Duodenal mucosa (tissue), 2 donors: ENCODE measurements at regions not wholly inside any gene's neighbourhood (a gene's known extent, or its start where the extent isn't known, plus 50 kb on each side); places are given as distances from the start of the nearest gene placed in this dataset.

Experiments used
- H3K27ac ChIP-seq: one replicate; pipeline ENCODE4 v1.7.0; 2013; ENCODE audit warnings: low read depth, low read length
- H3K27me3 ChIP-seq, 2 donors: one replicate each; pipeline ENCODE4 v1.7.0; 2013; ENCODE audit warnings: low read length in 2 of 2, control low read depth in 1 of 2; ENCODE audit not compliant: insufficient read depth in 2 of 2, control insufficient read depth in 1 of 2
- H3K36me3 ChIP-seq, 2 donors: one replicate each; pipeline ENCODE4 v1.7.0; 2013; ENCODE audit warnings: low read length in 2 of 2, control low read depth in 1 of 2; ENCODE audit not compliant: insufficient read depth in 2 of 2, control insufficient read depth in 1 of 2
- H3K4me1 ChIP-seq, 2 donors: one replicate each; pipeline ENCODE4 v1.7.0; 2013; ENCODE audit warnings: low read length in 2 of 2, control low read depth in 1 of 2; ENCODE audit not compliant: insufficient read depth in 2 of 2, control insufficient read depth in 1 of 2
- H3K4me3 ChIP-seq, 2 donors: one replicate each; pipeline ENCODE4 v1.7.0; 2013; ENCODE audit warnings: low read length in 2 of 2, low read depth in 1 of 2
- H3K9ac ChIP-seq, 2 donors: one replicate each; pipeline ENCODE4 v1.7.0; 2013; ENCODE audit warnings: low read length in 2 of 2, low read depth in 1 of 2
- H3K9me3 ChIP-seq, 2 donors: one replicate each; pipeline ENCODE4 v1.7.0; 2013; ENCODE audit warnings: low read length in 2 of 2, control low read depth in 1 of 2; ENCODE audit not compliant: control insufficient read depth in 1 of 2

- Histone ChIP-seq H3K4me1 (no peaks in the 10 kb centered on the region), H3K27me3 (no peaks in the 10 kb centered on the region), H3K36me3 (no peaks in the 10 kb centered on the region), H3K9me3 (no peaks in the 10 kb centered on the region), H3K27ac (no peak overlapping the region), H3K4me3 (no peak overlapping the region), H3K9ac (no peak overlapping the region)
Observed at GRCh38 chr11:130635937-130636630, 187.6 kb downstream of the ADAMTS15 start.

- H3K4me3 ChIP-seq: no peak overlapping the region
- H3K27ac ChIP-seq: no peak overlapping the region
- no peak overlapping the region for H3K9ac ChIP-seq
- H3K36me3 ChIP-seq: no peaks in the 10 kb centered on the region
- H3K27me3 ChIP-seq: no peaks in the 10 kb centered on the region
- H3K9me3 ChIP-seq: no peaks in the 10 kb centered on the region
- no peaks in the 10 kb centered on the region for H3K4me1 ChIP-seq
Observed at GRCh38 chr11:130636722-130637464, 188.4 kb downstream of the ADAMTS15 start.

- H3K9ac ChIP-seq: no peak overlapping the region
- no peak overlapping the region for H3K27ac ChIP-seq
- no peaks in the 10 kb centered on the region for H3K27me3 ChIP-seq
- no peaks in the 10 kb centered on the region for H3K4me1 ChIP-seq
- H3K36me3 ChIP-seq: no peaks in the 10 kb centered on the region
- H3K4me3 ChIP-seq: no peak overlapping the region
- H3K9me3 ChIP-seq: no peaks in the 10 kb centered on the region
Observed at GRCh38 chr11:130637566-130637965, 189.1 kb downstream of the ADAMTS15 start.

GRCh38 chr11:130638033-130638432 is 189.6 kb downstream of the ADAMTS15 start:
- Histone ChIP-seq H3K9ac (no peak overlapping the region), H3K4me3 (no peak overlapping the region), H3K4me1 (no peaks in the 10 kb centered on the region), H3K27ac (no peak overlapping the region), H3K36me3 (no peaks in the 10 kb centered on the region), H3K9me3 (no peaks in the 10 kb centered on the region), H3K27me3 (no peaks in the 10 kb centered on the region)

- H3K9me3 ChIP-seq: no peaks in the 10 kb centered on the region
- no peaks in the 10 kb centered on the region for H3K36me3 ChIP-seq
- H3K4me3 ChIP-seq: no peak overlapping the region
- H3K27ac ChIP-seq: no peak overlapping the region
- no peak overlapping the region for H3K9ac ChIP-seq
- no peaks in the 10 kb centered on the region for H3K27me3 ChIP-seq
- no peaks in the 10 kb centered on the region for H3K4me1 ChIP-seq
Observed at GRCh38 chr11:130638624-130639023, 190.2 kb downstream of the ADAMTS15 start.

GRCh38 chr11:130639369-130639768 is 190.9 kb downstream of the ADAMTS15 start:
- Histone ChIP-seq H3K36me3 (no peaks in the 10 kb centered on the region), H3K4me3 (no peak overlapping the region), H3K9me3 (no peaks in the 10 kb centered on the region), H3K4me1 (peaks cover 5 to 6% of the 10 kb centered on the region in 2 donors), H3K9ac (no peak overlapping the region), H3K27me3 (no peaks in the 10 kb centered on the region), H3K27ac (no peak overlapping the region)

- Histone ChIP-seq H3K27me3 (no peaks in the 10 kb centered on the region), H3K9ac (no peak overlapping the region), H3K4me3 (no peak overlapping the region)
Observed at GRCh38 chr11:130640526-130640925, 192.1 kb downstream of the ADAMTS15 start.

GRCh38 chr11:130641876-130642275 is 193.4 kb downstream of the ADAMTS15 start:
- no peak overlapping the region for H3K4me3 ChIP-seq
- H3K27me3 ChIP-seq: no peaks in the 10 kb centered on the region
- no peaks in the 10 kb centered on the region for H3K9me3 ChIP-seq
- no peaks in the 10 kb centered on the region for H3K36me3 ChIP-seq
- H3K27ac ChIP-seq: no peak overlapping the region
- H3K4me1 ChIP-seq: peaks cover 13 to 21% of the 10 kb centered on the region in 2 donors
- H3K9ac ChIP-seq: no peak overlapping the region

More at GRCh38 chr11:130640526-130640925, 192.1 kb downstream of the ADAMTS15 start:
- Histone ChIP-seq H3K9me3 (no peaks in the 10 kb centered on the region), H3K27ac (no peak overlapping the region), H3K4me1 (peaks cover 13 to 15% of the 10 kb centered on the region in 2 donors), H3K36me3 (no peaks in the 10 kb centered on the region)

- Histone ChIP-seq H3K4me1 (peaks cover 13 to 22% of the 10 kb centered on the region in 2 donors), H3K4me3 (no peak overlapping the region), H3K27ac (no peak overlapping the region), H3K27me3 (no peaks in the 10 kb centered on the region), H3K36me3 (no peaks in the 10 kb centered on the region), H3K9me3 (no peaks in the 10 kb centered on the region), H3K9ac (no peak overlapping the region)
Observed at GRCh38 chr11:130642994-130643393, 194.5 kb downstream of the ADAMTS15 start.

GRCh38 chr11:130644187-130644586 is 195.7 kb downstream of the ADAMTS15 start:
- Histone ChIP-seq H3K9ac (no peak overlapping the region), H3K9me3 (no peaks in the 10 kb centered on the region), H3K27ac (no peak overlapping the region), H3K4me3 (no peak overlapping the region), H3K27me3 (no peaks in the 10 kb centered on the region), H3K4me1 (peaks cover 13 to 22% of the 10 kb centered on the region in 2 donors), H3K36me3 (no peaks in the 10 kb centered on the region)
